IPS-15b (cell line): ENCODE measurements at regions not wholly inside any gene's neighbourhood (a gene's known extent, or its start where the extent isn't known, plus 50 kb on each side); places are given as distances from the start of the nearest gene placed in this dataset.

Experiments used
- H3K27me3 ChIP-seq: one replicate; pipeline ENCODE4 v1.6.1; 2013; ENCODE audit warnings: low read length; ENCODE audit not compliant: control insufficient read depth, insufficient read depth
- H3K36me3 ChIP-seq: one replicate; pipeline ENCODE4 v1.6.1; 2013; ENCODE audit warnings: low read length; ENCODE audit not compliant: control insufficient read depth, insufficient read depth
- H3K4me1 ChIP-seq: one replicate; pipeline ENCODE4 v1.6.1; 2013; ENCODE audit warnings: mild to moderate bottlenecking, low read length; ENCODE audit not compliant: control insufficient read depth, insufficient read depth
- H3K4me3 ChIP-seq: one replicate; pipeline ENCODE4 v1.5.1; 2013; ENCODE audit warnings: low read depth, low read length
- H3K9ac ChIP-seq: one replicate; pipeline ENCODE4 v1.6.1; 2013; ENCODE audit warnings: low read depth, mild to moderate bottlenecking, low read length
- H3K9me3 ChIP-seq: one replicate; pipeline ENCODE4 v1.6.1; 2013; ENCODE audit warnings: mild to moderate bottlenecking, low read length; ENCODE audit not compliant: control insufficient read depth, insufficient read depth

GRCh38 chr18:28723506-28723905 lies 546.6 kb upstream of the CDH2 start:
- Histone ChIP-seq H3K9me3 (no peaks in the 10 kb centered on the region), H3K36me3 (no peaks in the 10 kb centered on the region), H3K4me1 (no peaks in the 10 kb centered on the region), H3K4me3 (no peak overlapping the region), H3K27me3 (no peaks in the 10 kb centered on the region), H3K9ac (no peak overlapping the region)

- Histone ChIP-seq H3K4me3 (no peak overlapping the region), H3K9ac (no peak overlapping the region), H3K4me1 (no peaks in the 10 kb centered on the region), H3K9me3 (no peaks in the 10 kb centered on the region), H3K36me3 (no peaks in the 10 kb centered on the region), H3K27me3 (no peaks in the 10 kb centered on the region)
Observed at GRCh38 chr18:28718696-28719095, 541.8 kb upstream of the CDH2 start.

GRCh38 chr18:28716338-28716737 lies 539.4 kb upstream of the CDH2 start:
- no peak overlapping the region for H3K4me3 ChIP-seq
- H3K36me3 ChIP-seq, result no peaks in the 10 kb centered on the region
- H3K27me3 ChIP-seq, result no peaks in the 10 kb centered on the region
- peaks cover 3% of the 10 kb centered on the region for H3K4me1 ChIP-seq
- no peaks in the 10 kb centered on the region for H3K9me3 ChIP-seq
- H3K9ac ChIP-seq, result no peak overlapping the region

GRCh38 chr18:28715206-28715605 lies 538.3 kb upstream of the CDH2 start:
- Histone ChIP-seq H3K4me3 (no peak overlapping the region), H3K36me3 (no peaks in the 10 kb centered on the region), H3K4me1 (peaks cover 10% of the 10 kb centered on the region), H3K9ac (no peak overlapping the region), H3K9me3 (no peaks in the 10 kb centered on the region), H3K27me3 (no peaks in the 10 kb centered on the region)

GRCh38 chr18:28714498-28714897 lies 537.6 kb upstream of the CDH2 start:
- Histone ChIP-seq H3K36me3 (no peaks in the 10 kb centered on the region), H3K4me3 (no peak overlapping the region), H3K9ac (no peak overlapping the region), H3K4me1 (peaks cover 10% of the 10 kb centered on the region), H3K27me3 (no peaks in the 10 kb centered on the region), H3K9me3 (no peaks in the 10 kb centered on the region)

GRCh38 chr18:28712796-28713425 lies 536.0 kb upstream of the CDH2 start:
- Histone ChIP-seq H3K4me3 (no peak overlapping the region), H3K9ac (no peak overlapping the region), H3K4me1 (peaks cover 10% of the 10 kb centered on the region), H3K27me3 (no peaks in the 10 kb centered on the region), H3K36me3 (no peaks in the 10 kb centered on the region), H3K9me3 (no peaks in the 10 kb centered on the region)

GRCh38 chr18:28712172-28712571 lies 535.2 kb upstream of the CDH2 start:
- no peaks in the 10 kb centered on the region for H3K9me3 ChIP-seq
- H3K27me3 ChIP-seq, result no peaks in the 10 kb centered on the region
- H3K4me3 ChIP-seq, result no peak overlapping the region
- H3K4me1 ChIP-seq, result peaks cover 10% of the 10 kb centered on the region
- no peaks in the 10 kb centered on the region for H3K36me3 ChIP-seq
- H3K9ac ChIP-seq, result no peak overlapping the region

- Histone ChIP-seq H3K4me3 (no peak overlapping the region), H3K36me3 (no peaks in the 10 kb centered on the region), H3K27me3 (no peaks in the 10 kb centered on the region), H3K9me3 (no peaks in the 10 kb centered on the region), H3K4me1 (peaks cover 10% of the 10 kb centered on the region), H3K9ac (no peak overlapping the region)
Observed at GRCh38 chr18:28711096-28711495, 534.2 kb upstream of the CDH2 start.

GRCh38 chr18:28707006-28707405 lies 530.1 kb upstream of the CDH2 start:
- Histone ChIP-seq H3K4me3 (no peak overlapping the region), H3K9ac (no peak overlapping the region), H3K36me3 (no peaks in the 10 kb centered on the region), H3K27me3 (no peaks in the 10 kb centered on the region), H3K9me3 (no peaks in the 10 kb centered on the region), H3K4me1 (peaks cover 7% of the 10 kb centered on the region)

- Histone ChIP-seq H3K9me3 (no peaks in the 10 kb centered on the region), H3K4me1 (peaks cover 7% of the 10 kb centered on the region), H3K4me3 (no peak overlapping the region), H3K36me3 (no peaks in the 10 kb centered on the region), H3K27me3 (no peaks in the 10 kb centered on the region), H3K9ac (no peak overlapping the region)
Observed at GRCh38 chr18:28706397-28706796, 529.5 kb upstream of the CDH2 start.

- Histone ChIP-seq H3K9ac (no peak overlapping the region), H3K27me3 (no peaks in the 10 kb centered on the region), H3K4me3 (no peak overlapping the region), H3K36me3 (no peaks in the 10 kb centered on the region), H3K4me1 (peaks cover under 1% of the 10 kb centered on the region), H3K9me3 (no peaks in the 10 kb centered on the region)
Observed at GRCh38 chr18:28705482-28705881, 528.6 kb upstream of the CDH2 start.

- no peaks in the 10 kb centered on the region for H3K27me3 ChIP-seq
- no peak overlapping the region for H3K4me3 ChIP-seq
- H3K9ac ChIP-seq, result no peak overlapping the region
- no peaks in the 10 kb centered on the region for H3K36me3 ChIP-seq
- no peaks in the 10 kb centered on the region for H3K9me3 ChIP-seq
- peaks cover 19% of the 10 kb centered on the region for H3K4me1 ChIP-seq
Observed at GRCh38 chr18:28692337-28692736, 515.4 kb upstream of the CDH2 start.
